ENCODE measurements at regions not wholly inside any gene's neighbourhood (a gene's known extent, or its start where the extent isn't known, plus 50 kb on each side); places are given as distances from the start of the nearest gene placed in this dataset.

- no peak overlapping the region for H3K27ac Mint-ChIP-seq
- no peaks in the 10 kb centered on the region for H3K27me3 ChIP-seq (ENCODE audit: control insufficient read depth in 1 of 2, insufficient read depth in 2 of 2, low read length in 2 of 2)
- DNase-seq (no peak), ATAC-seq (ENCODE audit: poor library complexity) (no peak)
- no peak overlapping the region for H3K4me3 Mint-ChIP-seq
- no peak overlapping the region for H3K4me3 ChIP-seq (ENCODE audit: low read length)
- no peaks in the 10 kb centered on the region for H3K4me1 Mint-ChIP-seq (ENCODE audit: low read depth)
- H3K27ac ChIP-seq (ENCODE audit: low read depth in 1 of 2, low read length in 2 of 2): no peak overlapping the region
- POLR2A ChIA-PET: no interaction called here
- H3K4me1 ChIP-seq (ENCODE audit: insufficient read depth, low read length): no peaks in the 10 kb centered on the region
- CTCF ChIA-PET: no interaction called here
- no peaks in the 10 kb centered on the region for H3K36me3 ChIP-seq (ENCODE audit: insufficient read depth, low read length)
- H3K9me3 ChIP-seq (ENCODE audit: control insufficient read depth in 1 of 2, insufficient read depth in 1 of 2, low read length in 2 of 2): peaks cover 0 to 6% of the 10 kb centered on the region in 2 experiments
- no peaks in the 10 kb centered on the region for H3K27me3 Mint-ChIP-seq
- H3K9me3 Mint-ChIP-seq: no peaks in the 10 kb centered on the region
- H3K36me3 Mint-ChIP-seq (ENCODE audit: low read depth): no peaks in the 10 kb centered on the region
- TF ChIP-seq CTCF (IDR thresholded peaks at IDR 0.05): no peak
- intact Hi-C loops (cut with DNase I, micrococcal nuclease): loop anchor here in 1 of 2 experiments (10.0 kb wide), 1 partner anchor 1505 kb away; no protein-coding TSS in a partner anchor
These were observed 270.1 kb downstream of the PTTG2 start for GRCh38 chr4:38230121-38230801.

GRCh38 chr4:38230821-38231563 is 270.8 kb downstream of the PTTG2 start:
- ChIA-PET POLR2A (no interaction called here), CTCF (no interaction called here)
- Mint-ChIP-seq H3K27ac (no peak overlapping the region), H3K4me1 (ENCODE audit: low read depth) (no peaks in the 10 kb centered on the region), H3K9me3 (no peaks in the 10 kb centered on the region), H3K27me3 (no peaks in the 10 kb centered on the region), H3K36me3 (ENCODE audit: low read depth) (no peaks in the 10 kb centered on the region), H3K4me3 (no peak overlapping the region)
- H3K27ac ChIP-seq (ENCODE audit: low read depth in 1 of 2, low read length in 2 of 2): no peak overlapping the region
- peaks cover 0 to 6% of the 10 kb centered on the region in 2 experiments for H3K9me3 ChIP-seq (ENCODE audit: control insufficient read depth in 1 of 2, insufficient read depth in 1 of 2, low read length in 2 of 2)
- H3K36me3 ChIP-seq (ENCODE audit: insufficient read depth, low read length): no peaks in the 10 kb centered on the region
- intact Hi-C loops (cut with DNase I, micrococcal nuclease): loop anchor here in 1 of 2 experiments (10.0 kb wide), 1 partner anchor 1504 kb away; no protein-coding TSS in a partner anchor
- DNase-seq (no peak), ATAC-seq (ENCODE audit: poor library complexity) (no peak)
- H3K27me3 ChIP-seq (ENCODE audit: control insufficient read depth in 1 of 2, insufficient read depth in 2 of 2, low read length in 2 of 2): no peaks in the 10 kb centered on the region
- no peak for TF ChIP-seq CTCF (IDR thresholded peaks at IDR 0.05)
- no peaks in the 10 kb centered on the region for H3K4me1 ChIP-seq (ENCODE audit: insufficient read depth, low read length)
- H3K4me3 ChIP-seq (ENCODE audit: low read length): no peak overlapping the region

- Mint-ChIP-seq H3K9me3 (no peaks in the 10 kb centered on the region), H3K36me3 (ENCODE audit: low read depth) (no peaks in the 10 kb centered on the region), H3K27ac (no peak overlapping the region), H3K4me1 (ENCODE audit: low read depth) (no peaks in the 10 kb centered on the region), H3K27me3 (no peaks in the 10 kb centered on the region), H3K4me3 (no peak overlapping the region)
- no peak for DNase-seq
- CTCF ChIA-PET: no interaction called here
- H3K36me3 ChIP-seq (ENCODE audit: insufficient read depth, low read length): no peaks in the 10 kb centered on the region
- no peak overlapping the region for H3K27ac ChIP-seq (ENCODE audit: low read depth in 1 of 2, low read length in 2 of 2)
- no peak overlapping the region for H3K4me3 ChIP-seq (ENCODE audit: low read length)
- intact Hi-C loops (cut with DNase I, micrococcal nuclease): loop anchor here in 1 of 2 experiments (10.0 kb wide), 1 partner anchor 1503 kb away; no protein-coding TSS in a partner anchor
- no peak for ATAC-seq (ENCODE audit: poor library complexity)
- peaks cover 0 to 6% of the 10 kb centered on the region in 2 experiments for H3K9me3 ChIP-seq (ENCODE audit: control insufficient read depth in 1 of 2, insufficient read depth in 1 of 2, low read length in 2 of 2)
- no peak for TF ChIP-seq CTCF (IDR thresholded peaks at IDR 0.05)
- POLR2A ChIA-PET: no interaction called here
- no peaks in the 10 kb centered on the region for H3K27me3 ChIP-seq (ENCODE audit: control insufficient read depth in 1 of 2, insufficient read depth in 2 of 2, low read length in 2 of 2)
- no peaks in the 10 kb centered on the region for H3K4me1 ChIP-seq (ENCODE audit: insufficient read depth, low read length)
These were observed 271.4 kb downstream of the PTTG2 start for GRCh38 chr4:38231626-38232025.
